ENCODE measurements at regions not wholly inside any gene's neighbourhood (a gene's known extent, or its start where the extent isn't known, plus 50 kb on each side); places are given as distances from the start of the nearest gene placed in this dataset.

- TF ChIP-seq EZH2phosphoT487 (IDR thresholded peaks at IDR 0.05; ENCODE audit: borderline replicate concordance, low read length) (no peak), CTCF (conservative IDR thresholded peaks at IDR 0.05; ENCODE audit: low read depth, low read length) (no peak)
Observed at GRCh38 chr10:3678629-3679227, 106.3 kb downstream of the KLF6 start.

Data from PC-3 (cell line).